GM10248 (cell line): ENCODE measurements at regions not wholly inside any gene's neighbourhood (a gene's known extent, or its start where the extent isn't known, plus 50 kb on each side); places are given as distances from the start of the nearest gene placed in this dataset.
"Not testable (repeated sequence)": the region's sequence is repeated elsewhere in the genome, so short reads cannot be mapped to it uniquely, and the experiment has no call there.

Source experiments
- CTCF ChIA-PET: fragments of 300-600 bp; sonication (Branson Sonifier 250); formaldehyde crosslinking; extraction: SDS; loops from one replicate; lab custom pipeline; 2021; ENCODE audit warnings: antibody characterized with exemption; lab: Yijun Ruan, JAX
- POLR2A ChIA-PET: fragments of 350-650 bp; sonication (Branson Sonifier 250); formaldehyde crosslinking; extraction: SDS; loops from one replicate; lab custom pipeline; 2020; ENCODE audit warnings: antibody characterized with exemption; lab: Yijun Ruan, JAX
- DNase-seq: peaks from one replicate; pipeline ENCODE4 v3.0.0; 2012; ENCODE audit errors: extremely low spot score
- TF ChIP-seq, protein P1 (sequence below): IDR thresholded peaks from 2 replicates; pipeline ENCODE4 v1.5.1; 2012; ENCODE audit warnings: mild to moderate bottlenecking, low read depth; ENCODE audit errors: extremely low read depth, missing control alignments, control extremely low read depth

DNA sequence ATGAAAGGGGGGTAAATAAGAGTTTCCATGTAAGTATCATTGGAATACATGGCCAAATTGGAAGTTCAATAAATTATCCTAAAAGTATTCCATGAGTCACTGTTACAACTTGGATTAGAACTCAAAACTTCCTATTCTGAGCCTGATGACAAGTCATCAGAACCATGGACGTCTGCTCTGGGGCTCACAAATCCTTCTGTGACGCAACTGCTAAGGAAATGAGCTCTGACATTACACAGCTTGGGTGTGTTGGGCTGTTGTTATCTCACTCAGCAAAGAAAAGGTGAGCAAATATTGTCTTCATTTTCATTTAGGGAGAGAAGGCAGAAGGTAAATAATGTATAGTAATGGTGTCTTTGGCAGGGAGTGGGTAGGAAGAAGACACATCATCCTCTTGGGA lies 214.8 kb upstream of the ADO start:
- TF ChIP-seq, protein P1, sequence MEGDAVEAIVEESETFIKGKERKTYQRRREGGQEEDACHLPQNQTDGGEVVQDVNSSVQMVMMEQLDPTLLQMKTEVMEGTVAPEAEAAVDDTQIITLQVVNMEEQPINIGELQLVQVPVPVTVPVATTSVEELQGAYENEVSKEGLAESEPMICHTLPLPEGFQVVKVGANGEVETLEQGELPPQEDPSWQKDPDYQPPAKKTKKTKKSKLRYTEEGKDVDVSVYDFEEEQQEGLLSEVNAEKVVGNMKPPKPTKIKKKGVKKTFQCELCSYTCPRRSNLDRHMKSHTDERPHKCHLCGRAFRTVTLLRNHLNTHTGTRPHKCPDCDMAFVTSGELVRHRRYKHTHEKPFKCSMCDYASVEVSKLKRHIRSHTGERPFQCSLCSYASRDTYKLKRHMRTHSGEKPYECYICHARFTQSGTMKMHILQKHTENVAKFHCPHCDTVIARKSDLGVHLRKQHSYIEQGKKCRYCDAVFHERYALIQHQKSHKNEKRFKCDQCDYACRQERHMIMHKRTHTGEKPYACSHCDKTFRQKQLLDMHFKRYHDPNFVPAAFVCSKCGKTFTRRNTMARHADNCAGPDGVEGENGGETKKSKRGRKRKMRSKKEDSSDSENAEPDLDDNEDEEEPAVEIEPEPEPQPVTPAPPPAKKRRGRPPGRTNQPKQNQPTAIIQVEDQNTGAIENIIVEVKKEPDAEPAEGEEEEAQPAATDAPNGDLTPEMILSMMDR = no peak
- CTCF ChIA-PET = interaction anchor here (1.9 to 2.5 kb wide), 2 partner anchors 21 to 228 kb away, joined by 9 to 11 read pairs; no protein-coding TSS in a partner anchor
- DNase-seq = no peak
- POLR2A ChIA-PET = no interaction called here

GRCh38 chr10:62590306-62590705 lies 214.2 kb upstream of the ADO start:
- ChIA-PET CTCF (interaction anchor here (0.7 to 2.5 kb wide), 6 partner anchors 10 to 494 kb away, joined by 3 to 11 read pairs (median 3); no protein-coding TSS in a partner anchor), POLR2A (no interaction called here)
- TF ChIP-seq, protein P1 = no peak

DNA sequence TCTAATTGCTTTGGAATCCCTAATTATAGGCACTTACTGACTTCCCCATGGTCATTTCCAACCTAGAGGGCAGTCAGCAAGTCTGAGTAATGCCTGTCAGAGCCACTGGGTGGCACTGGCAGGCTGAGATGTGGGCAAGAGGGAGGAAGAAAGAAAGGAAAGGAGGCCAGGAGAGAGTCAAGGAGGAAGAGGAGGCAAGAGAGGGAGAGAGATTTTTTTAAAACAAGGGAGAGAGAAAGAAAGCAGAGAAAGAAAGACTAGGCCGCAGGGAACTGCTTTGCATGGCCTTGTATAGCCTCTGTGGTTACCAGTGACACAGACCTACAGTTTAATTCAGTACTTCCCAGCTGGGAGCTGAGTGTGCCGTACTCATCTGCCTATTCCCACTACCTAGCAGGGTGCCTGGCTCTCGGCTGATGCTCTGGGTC lies 210.4 kb upstream of the ADO start:
- peak; percentile 54 for DNase-seq

More at GRCh38 chr10:62590306-62590705, 214.2 kb upstream of the ADO start:
- no peak for DNase-seq

DNA sequence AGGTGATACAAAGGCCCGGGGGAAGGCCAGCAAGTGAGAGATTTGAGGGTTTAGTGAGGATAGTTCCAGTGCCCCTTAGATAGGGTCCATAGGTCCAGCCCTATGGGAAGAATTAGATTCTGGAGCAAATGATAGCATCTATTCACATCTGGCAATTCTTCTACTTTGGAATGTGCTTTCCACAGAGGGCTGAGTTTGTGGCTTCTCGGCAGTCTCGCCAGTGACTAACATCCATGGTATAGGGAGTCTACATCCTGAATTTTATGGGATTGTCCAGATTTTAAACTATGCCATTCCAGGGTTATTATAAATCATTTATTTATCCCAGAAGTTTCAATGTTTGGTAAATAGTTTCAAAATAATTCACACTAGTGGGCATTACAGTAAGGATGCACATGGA lies 207.3 kb upstream of the ADO start:
- TF ChIP-seq, protein P1 = no peak
- DNase-seq = no peak
- POLR2A ChIA-PET = no interaction called here
- CTCF ChIA-PET = interaction anchor here (0.8 to 6.8 kb wide), 6 partner anchors 14 to 560 kb away, joined by 3 to 59 read pairs (median 24); partner anchors contain the start of gene EGR2

More for the DNA sequence above, 210.4 kb upstream of the ADO start:
- ChIA-PET CTCF (interaction anchor here (0.5 to 4.7 kb wide), 44 partner anchors 9 to 572 kb away, joined by 3 to 59 read pairs (median 4); partner anchors contain the start of gene EGR2), POLR2A (no interaction called here)
- TF ChIP-seq, protein P1 = peak; percentile 98

- CTCF ChIA-PET = interaction anchor here (1.4 to 6.8 kb wide), 3 partner anchors 8 to 219 kb away, joined by 3 to 46 read pairs (median 11); no protein-coding TSS in a partner anchor
- TF ChIP-seq, protein P1 = no peak
- POLR2A ChIA-PET = no interaction called here
These were observed 205.4 kb upstream of the ADO start for GRCh38 chr10:62599161-62599560.

DNA sequence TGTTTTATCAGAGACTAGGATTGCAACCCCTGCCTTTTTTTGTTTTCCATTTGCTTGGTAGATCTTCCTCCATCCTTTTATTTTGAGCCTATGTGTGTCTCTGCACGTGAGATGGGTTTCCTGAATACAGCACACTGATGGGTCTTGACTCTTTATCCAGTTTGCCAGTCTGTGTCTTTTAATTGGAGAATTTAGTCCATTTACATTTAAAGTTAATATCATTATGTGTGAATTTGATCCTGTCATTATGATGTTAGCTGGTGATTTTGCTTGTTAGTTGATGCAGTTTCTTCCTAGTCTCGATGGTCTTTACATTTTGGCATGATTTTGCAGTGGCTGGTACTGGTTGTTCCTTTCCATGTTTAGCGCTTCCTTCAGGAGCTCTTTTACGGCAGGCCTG lies 198.0 kb upstream of the ADO start:
- POLR2A ChIA-PET, DNase-seq, CTCF ChIA-PET: not testable (repeated sequence)

More at GRCh38 chr10:62599161-62599560, 205.4 kb upstream of the ADO start:
- DNase-seq = no peak

DNA sequence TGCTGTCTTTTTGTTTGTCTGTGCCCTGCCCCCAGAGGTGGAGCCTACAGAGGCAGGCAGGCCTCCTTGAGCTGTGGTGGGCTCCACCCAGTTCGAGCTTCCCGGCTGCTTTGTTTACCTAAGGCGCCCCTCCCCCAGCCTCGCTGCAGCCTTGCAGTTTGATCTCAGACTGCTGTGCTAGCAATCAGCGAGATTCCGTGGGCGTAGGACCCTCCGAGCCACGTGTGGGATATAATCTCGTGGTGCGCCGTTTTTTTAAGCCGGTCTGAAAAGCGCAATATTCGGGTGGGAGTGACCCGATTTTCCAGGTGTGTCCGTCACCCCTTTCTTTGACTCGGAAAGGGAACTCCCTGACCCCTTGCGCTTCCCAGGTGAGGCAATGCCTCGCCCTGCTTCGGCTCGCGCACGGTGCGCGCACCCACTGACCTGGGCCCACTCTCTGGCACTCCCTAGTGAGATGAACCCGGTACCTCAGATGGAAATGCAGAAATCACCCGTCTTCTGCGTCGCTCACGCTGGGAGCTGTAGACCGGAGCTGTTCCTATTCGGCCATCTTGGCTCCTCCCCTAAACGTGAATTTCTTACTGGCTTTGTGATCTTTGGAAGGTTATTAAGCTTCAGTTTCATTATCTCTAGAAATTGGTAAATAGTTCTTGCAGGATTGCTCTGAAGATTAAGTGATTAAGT lies 196.2 kb upstream of the ADO start:
- CTCF ChIA-PET = interaction anchor here (1.2 to 14.7 kb wide), 9 partner anchors 9 to 549 kb away, joined by 3 to 239 read pairs (median 15); partner anchors contain the start of genes ADO and EGR2
- DNase-seq, POLR2A ChIA-PET: not testable (repeated sequence)
